HEK293 (cell line): ENCODE measurements at regions not wholly inside any gene's neighbourhood (a gene's known extent, or its start where the extent isn't known, plus 50 kb on each side); places are given as distances from the start of the nearest gene placed in this dataset.

ENCODE experiments used
- CTCF ChIP-seq: fragments of 450-650 bp; formaldehyde crosslinking; IDR thresholded peaks from 2 replicates; pipeline ENCODE4 v1.5.1; 2016; ENCODE audit warnings: missing biosample characterization, missing genetic modification characterization
- OSR2 ChIP-seq: fragments of 450-650 bp; formaldehyde crosslinking; IDR thresholded peaks from 2 replicates; pipeline ENCODE4 v1.5.1; 2016; ENCODE audit warnings: missing biosample characterization, missing genetic modification characterization
- RBAK ChIP-seq: fragments of 450-650 bp; formaldehyde crosslinking; IDR thresholded peaks from 2 replicates; pipeline ENCODE4 v1.5.1; 2016; ENCODE audit warnings: missing biosample characterization, missing genetic modification characterization
- YY2 ChIP-seq: fragments of 450-650 bp; formaldehyde crosslinking; IDR thresholded peaks from 2 replicates; pipeline ENCODE4 v1.5.1; 2016; ENCODE audit warnings: missing biosample characterization, missing genetic modification characterization
- ZNF10 ChIP-seq: fragments of 450-650 bp; formaldehyde crosslinking; IDR thresholded peaks from 2 replicates; pipeline ENCODE4 v1.5.1; 2017; ENCODE audit warnings: missing biosample characterization, missing genetic modification characterization
- ZNF24 ChIP-seq: fragments of 450-650 bp; formaldehyde crosslinking; IDR thresholded peaks from 2 replicates; pipeline ENCODE4 v1.5.1; 2016; ENCODE audit warnings: missing biosample characterization, missing genetic modification characterization
- ZNF248 ChIP-seq: fragments of 450-650 bp; formaldehyde crosslinking; IDR thresholded peaks from 2 replicates; pipeline ENCODE4 v1.5.1; 2017; ENCODE audit warnings: missing biosample characterization, missing genetic modification characterization
- ZNF530 ChIP-seq: fragments of 450-650 bp; formaldehyde crosslinking; IDR thresholded peaks from 2 replicates; pipeline ENCODE4 v1.5.1; 2016; ENCODE audit warnings: low read depth, missing biosample characterization, missing genetic modification characterization

GRCh38 chr15:39427705-39428104 is 153.2 kb upstream of the THBS1 start:
- no peak for TF ChIP-seq OSR2 (tag by site-specific recombination)
- TF ChIP-seq ZNF530 (tag by site-specific recombination), result no peak
- TF ChIP-seq ZNF248 (tag by site-specific recombination), result no peak
- no peak for TF ChIP-seq CTCF
- no peak for TF ChIP-seq YY2 (tag by site-specific recombination)
- no peak for TF ChIP-seq RBAK
- no peak for TF ChIP-seq ZNF24 (tag by site-specific recombination)
- no peak for TF ChIP-seq ZNF10
